ENCODE measurements at regions not wholly inside any gene's neighbourhood (a gene's known extent, or its start where the extent isn't known, plus 50 kb on each side); places are given as distances from the start of the nearest gene placed in this dataset.
"Not testable (repeated sequence)": the region's sequence is repeated elsewhere in the genome, so short reads cannot be mapped to it uniquely, and the experiment has no call there.

DNA sequence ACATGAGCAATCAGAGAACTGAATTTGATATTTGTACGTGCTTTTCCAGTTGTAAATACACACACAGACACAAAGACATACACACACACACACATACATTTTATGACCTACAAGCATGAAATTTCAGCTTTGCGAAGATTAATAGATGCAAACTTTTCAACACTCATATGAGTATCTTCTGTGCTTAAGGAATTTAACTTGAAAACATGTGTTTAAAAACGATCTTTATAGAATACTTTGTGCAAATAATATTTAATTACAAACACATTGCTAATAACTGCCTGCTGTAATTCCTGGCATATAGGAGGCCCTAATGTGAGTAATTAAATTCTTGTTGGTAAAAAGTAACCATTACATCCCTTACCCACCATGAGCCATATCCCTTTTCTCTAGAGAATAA lies 107.7 kb upstream of the PLSCR5 start:
- no peak overlapping the region for H3K9ac ChIP-seq
- H3K4me3 ChIP-seq: peak overlapping the region; percentile 28; the same call in 1 of the 2 replicates
- H3K9me2 ChIP-seq (ENCODE audit: insufficient read depth): no peaks in the 10 kb centered on the region
- H3K27ac ChIP-seq: no peak overlapping the region
- WGBS, 2 experiments (ENCODE audit: low coverage in 1 of 2, low lambda C conversion rate in 2 of 2, missing lambda C conversion rate in 2 of 2): 14 to 19% methylated on average over 3 of the region's 3 CpGs
- H3K36me3 ChIP-seq (ENCODE audit: low read depth): no peaks in the 10 kb centered on the region
- no peaks in the 10 kb centered on the region for H3F3A ChIP-seq (ENCODE audit: insufficient read depth)
- no peaks in the 10 kb centered on the region for H3K79me2 ChIP-seq (ENCODE audit: insufficient read depth)
- H3K4me1 ChIP-seq (ENCODE audit: insufficient read depth): peaks cover 7% of the 10 kb centered on the region
- H4K20me1 ChIP-seq (ENCODE audit: insufficient read depth): no peaks in the 10 kb centered on the region
- peak; percentile 16 for DNase-seq
- no peak for TF ChIP-seq EZH2 (IDR thresholded peaks at IDR 0.05; ENCODE audit: insufficient read depth, poor library complexity, severe bottlenecking)
- no peak for TF ChIP-seq EZH2phosphoT487 (IDR thresholded peaks at IDR 0.05; ENCODE audit: insufficient read depth, low read depth)
- in situ Hi-C loops (cut with MboI): no loop called here
- H2AFZ ChIP-seq: peak overlapping the region; percentile 67
- no peaks in the 10 kb centered on the region for H3K27me3 ChIP-seq (replicated peaks; ENCODE audit: insufficient read depth)
- H3K9me3 ChIP-seq (ENCODE audit: low read depth): no peaks in the 10 kb centered on the region
- peak overlapping the region; percentile 47 for H3K4me2 ChIP-seq (ENCODE audit: unreplicated experiment)

- no peak overlapping the region for H3K4me3 ChIP-seq
- DNase-seq: no peak
- no peak overlapping the region for H3K27ac ChIP-seq
- no peaks in the 10 kb centered on the region for H3K9me2 ChIP-seq (ENCODE audit: insufficient read depth)
- TF ChIP-seq EZH2phosphoT487 (IDR thresholded peaks at IDR 0.05; ENCODE audit: insufficient read depth, low read depth) (no peak), EZH2 (IDR thresholded peaks at IDR 0.05; ENCODE audit: insufficient read depth, poor library complexity, severe bottlenecking) (no peak)
- H3K4me2 ChIP-seq (ENCODE audit: unreplicated experiment): no peak overlapping the region
- no peaks in the 10 kb centered on the region for H4K20me1 ChIP-seq (ENCODE audit: insufficient read depth)
- no peak overlapping the region for H2AFZ ChIP-seq
- in situ Hi-C loops (cut with MboI): no loop called here
- 51 to 59% methylated on average over 3 of the region's 3 CpGs for WGBS, 2 experiments (ENCODE audit: low coverage in 1 of 2, low lambda C conversion rate in 2 of 2, missing lambda C conversion rate in 2 of 2)
- no peaks in the 10 kb centered on the region for H3K27me3 ChIP-seq (replicated peaks; ENCODE audit: insufficient read depth)
- no peaks in the 10 kb centered on the region for H3K79me2 ChIP-seq (ENCODE audit: insufficient read depth)
- H3F3A ChIP-seq (ENCODE audit: insufficient read depth): no peaks in the 10 kb centered on the region
- no peak overlapping the region for H3K9ac ChIP-seq
- H3K36me3 ChIP-seq (ENCODE audit: low read depth): no peaks in the 10 kb centered on the region
- H3K9me3 ChIP-seq (ENCODE audit: low read depth): no peaks in the 10 kb centered on the region
- peaks cover 7% of the 10 kb centered on the region for H3K4me1 ChIP-seq (ENCODE audit: insufficient read depth)
Observed at GRCh38 chr3:146709969-146710368, 104.8 kb upstream of the PLSCR5 start.

GRCh38 chr3:146705225-146705624 lies 100.1 kb upstream of the PLSCR5 start:
- Histone ChIP-seq H3K27me3 (replicated peaks; ENCODE audit: insufficient read depth) (no peaks in the 10 kb centered on the region), H2AFZ (no peak overlapping the region), H3K4me1 (ENCODE audit: insufficient read depth) (no peaks in the 10 kb centered on the region), H3F3A (ENCODE audit: insufficient read depth) (no peaks in the 10 kb centered on the region), H3K9me3 (ENCODE audit: low read depth) (no peaks in the 10 kb centered on the region), H3K79me2 (ENCODE audit: insufficient read depth) (no peaks in the 10 kb centered on the region), H3K4me2 (ENCODE audit: unreplicated experiment) (no peak overlapping the region), H3K36me3 (ENCODE audit: low read depth) (no peaks in the 10 kb centered on the region), H3K27ac (no peak overlapping the region), H3K9me2 (ENCODE audit: insufficient read depth) (no peaks in the 10 kb centered on the region), H3K9ac (no peak overlapping the region), H3K4me3 (no peak overlapping the region), H4K20me1 (ENCODE audit: insufficient read depth) (no peaks in the 10 kb centered on the region)
- DNase-seq: no peak
- in situ Hi-C loops (cut with MboI): no loop called here
- TF ChIP-seq EZH2phosphoT487 (IDR thresholded peaks at IDR 0.05; ENCODE audit: insufficient read depth, low read depth) (no peak), EZH2 (IDR thresholded peaks at IDR 0.05; ENCODE audit: insufficient read depth, poor library complexity, severe bottlenecking) (no peak)
- 61 to 64% methylated on average over 2 of the region's 2 CpGs for WGBS, 2 experiments (ENCODE audit: low coverage in 1 of 2, low lambda C conversion rate in 2 of 2, missing lambda C conversion rate in 2 of 2)

DNA sequence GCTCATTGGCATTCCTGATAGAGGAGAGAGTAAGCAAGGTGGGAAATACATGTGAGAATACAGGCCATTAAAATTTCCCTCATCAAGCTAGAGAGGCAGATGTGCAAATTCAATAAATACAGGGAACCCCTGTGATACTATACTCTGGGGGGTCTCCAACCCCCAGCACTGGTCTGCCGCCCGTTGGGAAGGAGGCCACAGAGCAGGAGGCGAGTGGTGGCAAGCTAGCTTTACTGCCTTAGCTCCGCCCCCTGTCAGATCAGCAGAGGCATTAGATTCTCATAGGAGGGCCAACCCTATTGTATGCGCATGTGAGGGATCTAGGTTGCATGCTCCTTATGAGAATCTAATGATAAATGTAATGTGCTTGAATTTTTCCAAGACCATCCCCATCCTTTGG lies 97.1 kb upstream of the PLSCR5 start:
- Histone ChIP-seq H3K4me3 (no peak overlapping the region), H3K9me3 (ENCODE audit: low read depth) (no peaks in the 10 kb centered on the region), H3K4me2 (ENCODE audit: unreplicated experiment) (no peak overlapping the region), H4K20me1 (ENCODE audit: insufficient read depth) (no peaks in the 10 kb centered on the region), H3K9ac (no peak overlapping the region), H3K9me2 (ENCODE audit: insufficient read depth) (no peaks in the 10 kb centered on the region), H2AFZ (no peak overlapping the region), H3F3A (ENCODE audit: insufficient read depth) (no peaks in the 10 kb centered on the region), H3K4me1 (ENCODE audit: insufficient read depth) (no peaks in the 10 kb centered on the region), H3K27ac (no peak overlapping the region), H3K27me3 (replicated peaks; ENCODE audit: insufficient read depth) (no peaks in the 10 kb centered on the region), H3K79me2 (ENCODE audit: insufficient read depth) (no peaks in the 10 kb centered on the region), H3K36me3 (ENCODE audit: low read depth) (no peaks in the 10 kb centered on the region)
- 65 to 73% methylated on average over 5 of the region's 5 CpGs for WGBS, 2 experiments (ENCODE audit: low coverage in 1 of 2, low lambda C conversion rate in 2 of 2, missing lambda C conversion rate in 2 of 2)
- in situ Hi-C loops (cut with MboI): no loop called here
- TF ChIP-seq EZH2phosphoT487 (IDR thresholded peaks at IDR 0.05; ENCODE audit: insufficient read depth, low read depth) (no peak), EZH2 (IDR thresholded peaks at IDR 0.05; ENCODE audit: insufficient read depth, poor library complexity, severe bottlenecking) (no peak)
- no peak for DNase-seq

DNA sequence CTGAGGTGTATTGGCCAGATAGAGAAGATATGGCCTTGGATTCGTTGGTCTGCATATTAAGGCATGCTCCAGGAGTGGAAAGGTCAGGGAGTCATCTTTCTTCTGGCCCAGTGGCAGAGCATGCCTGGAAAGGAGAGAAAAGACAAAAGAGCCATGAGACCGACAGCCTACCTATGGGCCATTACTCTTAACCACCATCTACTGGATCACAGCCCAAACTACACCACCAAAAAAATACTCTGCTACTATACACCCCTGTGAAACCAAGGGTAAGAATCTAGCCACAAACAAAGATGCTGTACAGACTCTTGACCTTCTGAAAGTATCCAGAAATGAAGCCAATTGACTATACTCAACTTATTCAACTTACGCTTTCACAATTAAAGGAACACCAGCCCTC lies 96.1 kb upstream of the PLSCR5 start:
- TF ChIP-seq EZH2phosphoT487 (IDR thresholded peaks at IDR 0.05; ENCODE audit: insufficient read depth, low read depth): no peak
- TF ChIP-seq EZH2 (IDR thresholded peaks at IDR 0.05; ENCODE audit: insufficient read depth, poor library complexity, severe bottlenecking): no peak
- no peak overlapping the region for H3K9ac ChIP-seq
- DNase-seq: no peak
- H3K4me1 ChIP-seq (ENCODE audit: insufficient read depth): no peaks in the 10 kb centered on the region
- WGBS, 2 experiments (ENCODE audit: low coverage in 1 of 2, low lambda C conversion rate in 2 of 2, missing lambda C conversion rate in 2 of 2): 58 to 60% methylated on average over 3 of the region's 3 CpGs
- H3K9me2 ChIP-seq (ENCODE audit: insufficient read depth): no peaks in the 10 kb centered on the region
- H4K20me1 ChIP-seq (ENCODE audit: insufficient read depth): no peaks in the 10 kb centered on the region
- no peaks in the 10 kb centered on the region for H3K79me2 ChIP-seq (ENCODE audit: insufficient read depth)
- no peak overlapping the region for H2AFZ ChIP-seq
- no peaks in the 10 kb centered on the region for H3K27me3 ChIP-seq (replicated peaks; ENCODE audit: insufficient read depth)
- H3K9me3 ChIP-seq (ENCODE audit: low read depth): no peaks in the 10 kb centered on the region
- H3K27ac ChIP-seq: no peak overlapping the region
- no peak overlapping the region for H3K4me3 ChIP-seq
- H3K4me2 ChIP-seq (ENCODE audit: unreplicated experiment): no peak overlapping the region
- in situ Hi-C loops (cut with MboI): no loop called here
- no peaks in the 10 kb centered on the region for H3K36me3 ChIP-seq (ENCODE audit: low read depth)
- no peaks in the 10 kb centered on the region for H3F3A ChIP-seq (ENCODE audit: insufficient read depth)

DNA sequence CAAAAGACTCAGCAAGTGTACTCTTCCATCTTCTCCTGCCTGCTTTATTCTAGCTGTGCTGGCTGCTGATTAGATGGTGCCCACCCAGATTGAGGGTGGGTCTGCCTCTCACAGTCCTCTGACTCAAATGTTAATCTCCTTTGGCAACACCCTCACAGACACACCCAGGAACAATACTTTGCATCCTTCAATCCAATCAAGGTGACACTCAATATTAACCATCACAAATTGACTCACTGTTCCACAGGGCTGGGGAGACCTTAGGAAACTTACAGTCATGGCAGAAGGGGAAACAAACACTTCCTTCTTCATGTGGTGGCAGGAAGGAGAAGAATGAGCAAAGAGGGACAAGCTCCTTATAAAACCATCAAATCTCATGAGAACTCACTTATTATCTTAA lies 94.9 kb upstream of the PLSCR5 start:
- H3K9ac ChIP-seq; H3K27me3 ChIP-seq (replicated peaks; ENCODE audit: insufficient read depth); H3K9me3 ChIP-seq (ENCODE audit: low read depth); H3K36me3 ChIP-seq (ENCODE audit: low read depth); H3F3A ChIP-seq (ENCODE audit: insufficient read depth); H2AFZ ChIP-seq; H3K79me2 ChIP-seq (ENCODE audit: insufficient read depth); H3K4me1 ChIP-seq (ENCODE audit: insufficient read depth); in situ Hi-C loops (cut with MboI); H4K20me1 ChIP-seq (ENCODE audit: insufficient read depth); H3K4me3 ChIP-seq; H3K9me2 ChIP-seq (ENCODE audit: insufficient read depth); H3K27ac ChIP-seq; DNase-seq; H3K4me2 ChIP-seq (ENCODE audit: unreplicated experiment): not testable (repeated sequence)
